Amniotic stem cell (primary cell): ENCODE measurements at regions not wholly inside any gene's neighbourhood (a gene's known extent, or its start where the extent isn't known, plus 50 kb on each side); places are given as distances from the start of the nearest gene placed in this dataset.

Experiments
- DNase-seq: peaks from one replicate; lab custom pipeline; 2025; lab: John Stamatoyannopoulos, UW

DNA sequence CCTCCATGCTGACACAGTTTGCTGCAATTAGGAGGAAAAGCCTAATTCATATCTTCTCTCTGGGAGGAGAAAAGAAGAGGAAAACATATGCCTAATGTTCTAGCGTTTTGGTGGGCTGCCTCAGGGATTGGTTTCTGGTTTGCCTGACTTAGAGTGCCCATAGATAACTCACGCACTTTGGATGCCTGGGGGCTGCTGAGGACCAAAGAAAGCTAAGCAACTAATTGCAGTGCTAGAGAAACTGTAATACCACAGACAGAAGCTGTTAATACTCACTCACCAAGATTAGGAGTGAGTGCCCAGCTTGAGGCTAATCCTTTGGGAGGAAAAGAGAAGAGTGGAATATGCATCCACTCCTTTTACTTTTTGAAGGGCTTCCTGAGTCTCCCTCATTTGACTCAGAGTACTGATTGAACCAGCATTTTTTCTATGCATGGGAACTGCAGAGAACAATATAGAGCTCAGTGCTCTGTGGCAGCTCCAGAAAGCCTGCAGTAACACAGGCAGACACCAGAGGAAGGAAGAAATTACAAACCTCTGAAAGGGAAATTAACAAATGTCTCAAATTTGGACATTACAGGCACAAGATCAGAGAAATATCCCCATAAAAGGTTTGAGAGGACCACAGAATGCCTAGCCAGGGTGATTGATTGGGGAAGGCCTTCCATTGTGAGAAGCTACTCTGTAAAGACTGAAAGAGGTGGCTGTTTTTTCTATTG lies 666.4 kb downstream of the OLFM4 start:
- no peak for DNase-seq

DNA sequence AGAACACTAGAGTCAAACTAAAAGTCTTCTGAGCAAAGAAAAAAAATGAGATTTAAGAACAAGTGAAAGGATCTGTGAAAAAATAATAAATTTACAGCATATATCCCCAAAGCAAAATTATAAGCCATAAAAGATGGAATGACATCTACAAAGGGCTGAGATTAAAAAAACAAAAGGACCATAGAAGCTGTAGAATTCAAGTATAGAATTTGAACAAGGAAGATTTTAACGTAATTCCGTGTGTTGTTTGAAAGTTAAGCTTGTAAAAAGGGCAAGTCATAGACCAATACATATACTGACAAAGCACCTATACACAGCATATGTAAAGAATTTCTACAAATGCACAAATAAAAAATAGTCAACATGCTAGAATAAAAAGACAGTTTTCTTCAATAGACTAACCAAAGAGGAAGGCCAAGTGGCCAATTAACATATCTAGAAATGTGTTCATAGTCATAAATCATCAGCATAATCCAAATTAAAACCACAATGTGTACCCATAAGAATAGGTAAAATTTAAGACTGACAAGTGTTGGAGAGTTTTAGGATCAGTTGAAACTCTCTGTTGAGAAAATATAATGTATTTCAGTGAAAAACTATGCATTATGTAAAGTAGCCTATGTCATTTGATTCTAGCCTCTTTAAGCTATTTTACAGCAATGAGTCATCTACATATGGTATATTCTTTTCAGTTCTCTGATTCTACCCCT lies 674.9 kb downstream of the OLFM4 start:
- DNase-seq, result no peak

DNA sequence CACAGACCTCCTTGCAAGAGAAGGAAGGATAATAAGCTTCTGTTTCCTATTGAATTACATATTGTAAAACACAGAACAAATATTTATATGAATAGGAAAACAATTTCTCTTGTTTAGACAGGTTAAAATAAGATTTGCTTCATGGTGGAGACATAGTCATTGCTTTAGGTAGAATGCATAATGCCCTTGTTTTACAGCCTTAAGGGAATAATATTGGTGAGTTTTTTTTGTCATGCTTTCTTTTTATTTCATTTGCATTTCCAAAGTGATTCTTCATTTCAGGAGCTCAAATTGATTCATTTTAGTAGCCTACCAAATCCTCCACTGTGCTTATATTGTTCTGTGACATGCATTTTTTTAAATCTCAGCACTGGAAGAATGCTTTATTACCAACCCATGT lies 690.7 kb downstream of the OLFM4 start:
- DNase-seq, result no peak

DNA sequence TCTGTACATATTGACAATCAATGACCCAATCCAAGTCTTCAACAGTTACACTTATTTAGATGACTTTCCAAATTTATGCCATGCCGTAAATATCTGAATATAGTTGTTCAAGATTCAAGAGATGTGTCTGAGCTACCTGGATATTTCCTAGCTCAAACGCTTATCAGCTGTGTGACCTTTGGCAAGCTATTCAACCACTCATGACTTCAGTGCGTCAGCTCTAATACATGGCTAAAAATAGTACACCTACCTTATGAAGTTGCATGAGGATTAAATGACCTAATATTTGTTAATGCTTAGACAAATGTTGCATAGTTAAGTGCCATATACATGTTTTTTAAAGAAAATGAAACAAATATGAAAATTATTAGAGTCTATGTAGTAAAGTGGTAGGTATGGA lies 704.1 kb downstream of the OLFM4 start:
- DNase-seq, result no peak

DNA sequence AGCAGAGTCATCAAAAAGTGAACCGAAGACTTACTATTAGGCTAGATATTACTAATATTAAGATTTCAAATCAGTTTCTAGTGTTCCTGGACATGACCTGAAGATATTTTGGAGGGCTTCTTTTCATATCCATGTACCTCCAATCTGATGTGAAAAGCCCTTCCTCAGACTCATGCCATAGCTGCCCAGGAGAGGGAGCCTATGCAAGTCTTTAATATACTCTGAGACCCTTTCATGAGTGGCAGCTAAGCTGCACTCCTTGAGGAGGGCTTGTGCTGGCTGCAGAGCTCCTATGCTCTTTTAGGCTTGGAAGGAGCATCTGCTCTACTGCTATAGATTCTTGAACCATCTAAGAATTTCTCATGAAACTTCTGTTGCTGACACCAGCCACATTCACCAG lies 715.3 kb downstream of the OLFM4 start:
- no peak for DNase-seq

DNA sequence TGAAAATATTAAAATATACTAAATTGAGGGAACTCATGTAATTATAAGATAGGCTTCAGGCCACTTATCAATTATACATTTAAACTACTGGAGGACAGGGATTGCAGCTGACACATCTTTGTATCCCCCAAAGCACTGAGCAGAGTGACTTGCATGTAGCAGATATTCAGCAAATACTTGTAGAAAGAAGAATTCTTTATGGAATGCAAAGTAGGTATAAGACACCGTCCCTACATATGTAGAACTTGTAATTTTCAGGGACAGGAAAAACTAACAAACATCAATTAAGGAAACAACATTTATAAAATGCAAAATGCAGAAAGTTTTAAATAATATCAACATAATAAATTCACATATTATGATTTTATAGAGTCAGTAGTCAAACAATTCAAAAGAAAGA lies 719.2 kb downstream of the OLFM4 start:
- no peak for DNase-seq

DNA sequence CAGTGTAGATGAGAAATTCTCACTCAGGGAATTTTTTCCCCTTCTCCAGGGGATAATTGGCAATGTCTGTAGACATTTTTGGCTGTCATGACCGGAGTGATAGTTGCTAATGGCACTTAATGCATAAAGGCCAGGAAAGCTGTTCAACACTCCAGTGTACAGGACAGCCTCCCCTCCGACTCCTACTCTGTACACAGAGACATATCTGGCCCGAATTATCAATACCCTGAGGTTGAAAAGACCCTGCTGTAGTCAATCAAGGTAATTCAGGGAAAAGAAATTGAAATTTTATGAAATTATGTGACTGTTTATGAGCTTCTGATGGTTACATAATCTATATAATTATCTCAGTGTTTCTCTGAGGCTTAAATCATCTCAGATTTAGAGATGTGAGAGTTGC lies 720.7 kb downstream of the OLFM4 start:
- no peak for DNase-seq

DNA sequence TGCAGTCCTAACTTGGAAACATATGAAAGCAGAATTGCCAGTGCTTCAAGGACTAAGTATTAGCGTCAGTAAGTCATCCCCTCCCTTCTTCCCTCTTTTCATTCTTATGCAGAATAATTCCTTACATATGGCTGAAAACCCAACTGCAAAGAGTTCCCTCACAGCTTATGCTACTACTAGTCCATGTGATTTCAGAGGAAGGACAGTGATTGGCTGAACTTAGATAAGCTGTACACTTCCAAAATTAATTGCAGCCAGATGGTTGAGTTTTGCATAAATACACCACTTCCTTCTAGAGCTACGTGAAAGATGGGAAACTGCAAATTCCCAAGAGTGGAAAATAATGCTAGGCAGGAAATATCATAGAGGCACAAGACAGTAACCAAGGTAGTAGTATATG lies 730.4 kb downstream of the OLFM4 start:
- no peak for DNase-seq

DNA sequence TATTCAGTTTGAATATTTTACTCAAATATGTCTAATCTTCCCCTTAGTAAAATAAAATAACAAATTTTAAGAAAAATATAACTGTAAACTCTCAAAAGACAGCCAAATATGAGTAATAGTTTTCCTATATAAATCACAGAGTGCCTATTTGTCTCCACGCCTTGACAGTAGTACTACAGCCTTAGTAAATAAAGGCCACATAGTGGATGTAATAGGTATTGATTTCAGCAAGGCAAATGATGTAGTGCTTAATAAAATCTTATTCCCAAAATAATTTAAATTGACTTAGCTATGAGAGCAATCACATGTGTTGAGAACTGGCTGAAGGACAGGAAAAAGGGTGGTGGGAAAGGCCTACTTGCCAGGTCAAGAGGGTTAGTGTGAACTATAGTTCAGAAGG lies 747.2 kb downstream of the OLFM4 start:
- DNase-seq, result no peak

DNA sequence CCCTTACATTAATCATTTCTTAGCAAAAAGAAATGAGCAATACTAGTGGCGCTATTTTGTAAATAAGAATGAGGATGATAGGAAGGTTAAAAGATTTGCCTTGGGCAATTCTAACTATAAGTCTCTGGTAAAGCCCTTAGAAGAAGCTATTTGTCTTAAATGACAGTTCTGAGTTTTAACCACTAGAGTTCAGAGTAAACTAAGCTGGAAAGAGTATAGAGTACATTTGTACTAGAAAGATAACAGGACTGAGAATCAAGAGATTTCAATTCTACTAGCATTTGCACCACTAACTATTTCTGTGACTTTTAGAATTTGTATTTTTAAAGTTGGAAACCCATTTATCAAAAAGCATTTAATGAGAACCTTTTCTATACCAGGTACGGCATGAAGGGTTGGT lies 750.3 kb downstream of the OLFM4 start:
- no peak for DNase-seq

DNA sequence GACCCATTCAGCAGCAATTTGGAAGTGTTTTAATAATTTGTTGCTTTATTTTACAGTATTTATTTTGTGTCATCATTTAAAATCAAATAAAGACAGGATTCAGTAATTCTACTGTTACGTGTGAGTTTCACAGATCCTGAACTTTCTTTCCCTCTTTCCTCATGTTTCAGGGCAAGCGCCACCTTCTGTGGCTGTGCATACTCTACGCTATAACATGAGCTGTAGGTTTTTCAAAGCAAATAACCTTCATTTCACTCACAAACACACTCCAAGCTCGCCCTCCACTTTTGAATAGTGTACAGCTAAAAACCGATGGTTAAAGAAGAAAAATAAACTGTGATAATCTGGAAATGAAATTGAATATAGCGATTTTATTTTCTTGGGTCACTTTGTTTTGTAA lies 753.3 kb downstream of the OLFM4 start:
- DNase-seq, result no peak

DNA sequence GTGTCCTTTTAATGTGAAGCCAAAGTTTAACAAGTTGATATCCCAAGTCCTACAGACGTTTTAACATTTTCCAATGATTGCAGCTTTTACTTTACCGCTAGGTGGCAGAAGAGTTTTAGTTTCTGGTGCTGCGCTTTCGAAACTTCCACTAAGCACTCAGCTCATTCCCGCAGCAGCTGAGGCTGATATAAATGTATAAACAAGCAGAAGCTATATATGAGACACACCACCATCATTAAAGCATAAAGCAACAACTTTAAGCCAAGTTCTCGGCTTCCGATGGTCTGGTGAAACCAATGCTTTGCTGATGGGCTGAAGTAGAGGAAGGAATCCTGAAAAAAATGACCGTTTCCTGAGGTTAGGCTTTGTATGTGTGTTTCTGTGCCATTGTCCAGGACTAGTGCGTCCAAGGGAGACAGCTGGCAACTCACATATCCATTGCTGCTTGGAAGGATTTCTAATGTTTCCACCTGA lies 753.9 kb downstream of the OLFM4 start:
- peak; percentile 0 for DNase-seq

DNA sequence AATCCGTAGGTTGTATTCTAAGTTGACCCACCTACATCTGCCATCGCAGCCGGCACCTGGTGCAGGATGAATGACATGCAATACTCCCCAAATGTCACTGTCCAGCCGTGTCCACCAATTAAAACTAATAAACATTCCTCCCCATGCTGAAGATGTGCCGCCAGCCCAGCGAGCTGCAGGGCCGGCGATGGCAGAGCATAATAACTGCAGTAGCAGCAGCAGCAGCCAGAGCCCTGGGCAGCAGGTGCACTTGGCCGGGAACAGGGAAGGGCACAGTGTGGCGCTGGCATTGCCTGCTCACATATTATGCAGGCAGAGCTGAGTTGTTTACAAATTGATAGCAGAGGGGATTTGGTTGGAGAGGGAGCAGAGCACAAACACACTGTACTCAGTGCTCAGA lies 754.9 kb downstream of the OLFM4 start:
- no peak for DNase-seq

DNA sequence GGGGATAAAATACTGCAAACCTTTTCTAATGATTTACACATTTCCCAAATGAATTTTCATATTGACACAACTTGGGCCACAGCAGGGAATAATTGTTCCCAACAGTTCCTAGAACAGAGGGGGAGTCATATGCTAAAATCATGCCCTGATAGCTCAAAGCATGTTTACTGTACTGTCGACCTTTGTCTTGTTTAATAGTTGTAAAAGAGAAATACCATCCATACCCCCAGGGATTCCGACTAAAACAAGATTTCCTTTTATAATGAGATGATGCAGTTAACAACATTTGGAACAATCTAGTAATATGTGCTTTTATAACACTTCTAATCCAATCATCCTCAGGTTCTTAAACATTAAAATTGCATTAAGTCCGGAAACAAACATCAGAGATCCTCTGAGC lies 759.7 kb downstream of the OLFM4 start:
- DNase-seq, result no peak

DNA sequence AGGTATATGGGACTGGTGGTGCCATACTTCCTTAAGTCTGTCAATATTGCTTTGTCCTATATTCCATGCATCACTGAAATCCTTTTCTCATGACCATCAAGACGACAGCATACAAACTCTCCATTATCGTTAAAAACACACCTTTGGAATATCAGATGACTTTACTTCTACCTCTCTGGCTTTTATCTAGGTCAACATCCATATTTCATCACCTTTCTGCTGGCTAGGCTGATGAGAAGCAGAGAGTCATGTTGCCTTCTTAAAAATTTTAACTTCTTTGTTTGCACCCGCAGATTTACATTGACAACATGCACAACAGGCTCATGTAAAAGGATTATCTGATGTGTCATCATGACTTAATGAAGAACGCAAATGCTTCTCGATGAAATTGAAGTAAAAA lies 771.4 kb downstream of the OLFM4 start:
- no peak for DNase-seq

DNA sequence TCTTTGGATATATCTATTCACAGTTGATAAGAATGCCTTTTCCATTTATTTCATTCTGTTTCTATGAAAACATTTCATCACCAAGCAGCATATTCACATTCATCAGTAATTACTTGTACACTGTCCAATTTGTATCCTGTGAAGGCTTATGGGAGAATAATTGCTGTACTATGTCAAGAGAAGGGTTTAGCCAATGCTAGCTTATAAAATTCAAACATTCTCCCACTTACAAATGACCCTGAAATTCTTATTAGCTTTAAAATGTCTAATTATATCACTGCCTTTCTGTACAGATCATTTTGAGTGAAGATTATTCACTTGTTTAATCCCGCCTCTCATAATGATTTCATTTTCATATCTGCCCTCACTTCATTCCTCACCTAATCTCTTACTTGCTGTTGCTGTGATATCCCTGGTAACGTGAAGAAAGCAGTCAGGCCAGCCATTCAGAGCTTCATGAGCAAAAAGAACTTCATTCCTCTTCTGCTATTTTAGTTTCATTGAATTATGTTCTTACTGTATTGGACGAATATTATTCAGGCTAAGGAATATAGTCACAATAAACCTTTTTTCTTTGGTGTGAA lies 778.7 kb downstream of the OLFM4 start:
- DNase-seq, result no peak

DNA sequence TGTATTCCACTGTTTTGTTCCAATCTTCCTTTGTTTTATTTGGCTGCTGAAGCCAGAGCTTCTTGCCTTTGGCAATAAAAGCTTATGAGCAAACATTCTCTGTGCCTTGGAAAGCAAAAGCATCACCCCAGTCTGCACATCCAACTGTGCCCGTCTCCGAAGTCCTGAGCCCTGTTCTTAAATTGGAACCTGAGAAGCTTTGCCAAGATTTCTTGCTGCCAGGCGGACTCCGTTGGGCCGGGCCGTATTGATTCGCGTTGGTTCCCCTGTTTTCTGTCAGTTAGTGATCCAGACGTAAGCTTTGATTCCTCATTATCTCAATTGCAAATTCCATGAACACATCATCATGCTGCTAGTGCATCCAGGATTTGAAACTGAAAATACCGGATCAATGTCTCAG lies 793.0 kb downstream of the OLFM4 start:
- no peak for DNase-seq

DNA sequence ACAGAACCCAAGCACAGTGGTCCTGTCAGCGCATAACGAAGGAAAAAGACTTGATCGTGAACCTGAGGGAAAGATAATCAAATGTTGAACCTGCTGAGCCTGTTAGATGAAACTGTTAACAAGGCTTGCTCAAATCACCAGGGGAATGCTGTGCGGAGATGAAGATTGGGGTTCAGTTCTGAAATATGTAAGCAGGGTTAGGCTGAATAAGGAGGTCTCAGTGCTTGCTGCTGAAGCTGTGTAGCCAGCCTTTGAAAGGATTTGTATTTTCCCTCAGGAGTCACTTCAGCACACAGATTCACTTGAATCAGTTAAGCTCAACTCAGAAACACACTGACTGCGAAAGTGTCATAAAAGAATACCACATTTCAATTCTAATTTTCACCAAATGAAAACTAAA lies 793.5 kb downstream of the OLFM4 start:
- no peak for DNase-seq

DNA sequence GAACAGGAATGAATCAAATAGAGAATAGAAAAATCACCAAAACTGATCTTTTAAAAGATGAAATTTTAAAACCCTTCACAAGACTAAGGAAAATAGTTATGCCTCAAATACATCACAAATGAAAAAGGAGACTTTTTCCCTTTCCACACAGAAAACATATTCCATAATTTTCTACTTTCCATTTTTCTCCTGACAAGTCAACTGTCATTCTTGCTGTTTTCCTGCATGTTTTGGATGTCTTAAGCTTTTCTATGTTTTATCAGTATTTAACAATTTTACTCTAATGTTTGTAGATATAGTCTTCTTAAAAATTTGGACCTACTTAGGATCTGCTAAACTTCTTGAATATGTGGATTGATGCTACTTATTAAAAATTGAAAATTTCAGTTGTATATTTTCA lies 810.8 kb downstream of the OLFM4 start:
- no peak for DNase-seq

DNA sequence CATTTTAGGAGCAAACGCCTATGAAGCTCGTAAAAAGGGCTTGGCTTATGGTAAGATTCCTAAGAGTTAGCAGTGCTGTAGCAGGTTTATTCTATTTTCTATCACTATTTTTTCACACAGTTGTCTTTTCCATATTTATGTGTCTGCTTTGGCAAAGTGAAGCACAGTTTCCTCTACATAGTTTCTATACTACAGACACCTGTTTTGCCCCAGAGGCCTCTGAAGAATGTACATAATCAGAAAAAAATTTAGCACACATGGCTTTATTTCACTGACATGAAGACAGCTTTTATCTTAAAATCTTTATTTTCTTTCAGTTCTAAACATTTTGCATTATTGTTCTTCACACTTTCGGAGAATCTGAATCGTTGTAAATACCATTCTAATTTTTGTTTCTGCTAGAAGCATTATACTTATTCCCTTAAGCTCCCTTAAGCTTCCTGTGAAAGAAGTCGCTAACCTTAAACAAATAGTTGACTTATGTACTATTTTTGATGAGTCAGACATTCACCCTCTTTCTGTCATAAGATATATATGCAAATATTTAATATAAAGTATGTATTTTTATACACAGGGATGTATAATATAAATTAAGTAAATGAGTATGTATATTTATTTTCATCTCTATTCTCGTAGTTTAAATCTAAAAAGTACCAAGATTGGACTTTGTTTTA lies 816.0 kb downstream of the OLFM4 start:
- no peak for DNase-seq

DNA sequence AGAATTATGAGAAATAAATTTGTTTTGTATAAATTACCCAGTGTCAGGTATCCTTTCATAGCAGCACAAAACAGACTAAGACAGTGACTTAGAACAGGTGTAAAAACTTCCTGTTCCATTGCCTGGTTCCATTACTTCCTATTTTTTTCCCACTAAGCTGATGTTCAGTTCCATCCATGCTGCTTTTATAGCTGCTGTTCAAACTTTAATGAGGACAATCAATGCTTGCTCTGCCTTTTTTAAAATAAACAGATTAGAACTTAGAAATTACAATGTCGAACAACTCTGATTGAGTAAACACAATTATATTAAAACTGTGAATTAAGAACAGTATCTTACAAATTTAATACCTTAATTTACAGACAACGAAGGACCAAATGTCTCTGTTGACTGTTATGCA lies 818.9 kb downstream of the OLFM4 start:
- DNase-seq, result no peak

DNA sequence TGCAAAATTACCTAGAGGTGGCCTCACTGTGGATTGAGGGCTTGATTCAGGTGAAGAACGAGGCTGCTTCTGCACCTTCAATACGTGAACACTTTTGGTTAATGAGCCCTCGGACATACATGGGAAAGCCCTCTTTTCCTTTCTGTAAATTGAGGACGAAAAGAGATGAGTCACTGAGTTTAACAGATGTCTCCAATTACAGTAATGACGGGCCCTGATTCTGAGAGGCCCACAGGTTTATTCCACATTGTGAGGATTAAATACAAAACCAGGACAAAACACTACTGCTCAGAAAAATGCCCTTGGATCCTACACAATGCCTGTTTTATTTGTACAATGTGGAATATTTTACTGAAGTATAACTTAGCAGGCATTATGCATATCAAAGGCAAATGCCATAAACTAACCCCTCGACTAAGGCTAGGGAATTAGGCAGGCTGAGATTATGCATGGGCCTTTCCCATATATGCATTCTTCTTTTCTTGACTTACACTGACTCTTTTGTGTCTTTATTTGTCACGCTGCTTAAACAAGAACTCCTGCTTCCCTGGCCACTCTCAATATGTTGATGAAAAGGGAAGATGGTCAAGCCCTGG lies 819.9 kb downstream of the OLFM4 start:
- DNase-seq, result no peak

DNA sequence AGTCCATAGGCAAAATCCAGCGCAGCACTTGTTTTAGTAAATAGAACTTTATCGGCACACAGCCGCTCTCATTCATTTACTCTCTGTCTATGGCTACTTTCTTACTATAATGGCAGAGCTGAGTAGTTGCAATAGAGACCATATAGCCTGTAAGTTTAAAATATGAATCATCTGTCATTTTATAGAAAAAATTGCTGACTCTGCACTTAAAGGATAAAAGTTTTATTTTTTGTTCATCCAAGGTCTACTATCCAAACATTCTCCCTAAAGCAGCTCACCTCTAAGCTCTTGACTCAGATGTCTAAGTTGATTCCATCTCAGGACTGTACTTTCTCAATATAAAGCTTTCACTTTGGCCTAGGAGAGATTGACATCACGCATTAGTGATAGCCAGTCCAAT lies 825.7 kb downstream of the OLFM4 start:
- DNase-seq, result no peak
